ENCODE measurements at regions not wholly inside any gene's neighbourhood (a gene's known extent, or its start where the extent isn't known, plus 50 kb on each side); places are given as distances from the start of the nearest gene placed in this dataset.

DNA sequence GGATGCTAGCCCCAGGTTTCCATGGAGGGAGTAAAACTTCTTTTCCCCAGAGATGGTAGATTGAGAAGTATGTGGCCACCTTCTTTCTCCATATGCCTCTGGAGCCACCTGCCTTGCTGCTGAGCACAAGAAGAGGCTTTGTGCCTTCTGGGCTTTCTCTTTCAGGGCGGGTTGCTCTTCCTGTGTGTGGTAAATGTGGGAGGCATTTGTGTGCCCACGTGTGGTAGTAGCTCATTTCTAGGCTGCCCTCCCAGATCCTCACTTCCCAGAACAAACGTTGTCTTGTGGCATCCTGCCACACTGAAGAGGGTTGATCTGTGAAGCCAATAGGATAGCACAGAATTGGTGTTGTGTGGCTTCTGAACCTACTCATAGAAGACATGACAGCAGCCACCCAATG, 342.0 kb upstream of the PODXL start:
- TF ChIP-seq, protein P1, sequence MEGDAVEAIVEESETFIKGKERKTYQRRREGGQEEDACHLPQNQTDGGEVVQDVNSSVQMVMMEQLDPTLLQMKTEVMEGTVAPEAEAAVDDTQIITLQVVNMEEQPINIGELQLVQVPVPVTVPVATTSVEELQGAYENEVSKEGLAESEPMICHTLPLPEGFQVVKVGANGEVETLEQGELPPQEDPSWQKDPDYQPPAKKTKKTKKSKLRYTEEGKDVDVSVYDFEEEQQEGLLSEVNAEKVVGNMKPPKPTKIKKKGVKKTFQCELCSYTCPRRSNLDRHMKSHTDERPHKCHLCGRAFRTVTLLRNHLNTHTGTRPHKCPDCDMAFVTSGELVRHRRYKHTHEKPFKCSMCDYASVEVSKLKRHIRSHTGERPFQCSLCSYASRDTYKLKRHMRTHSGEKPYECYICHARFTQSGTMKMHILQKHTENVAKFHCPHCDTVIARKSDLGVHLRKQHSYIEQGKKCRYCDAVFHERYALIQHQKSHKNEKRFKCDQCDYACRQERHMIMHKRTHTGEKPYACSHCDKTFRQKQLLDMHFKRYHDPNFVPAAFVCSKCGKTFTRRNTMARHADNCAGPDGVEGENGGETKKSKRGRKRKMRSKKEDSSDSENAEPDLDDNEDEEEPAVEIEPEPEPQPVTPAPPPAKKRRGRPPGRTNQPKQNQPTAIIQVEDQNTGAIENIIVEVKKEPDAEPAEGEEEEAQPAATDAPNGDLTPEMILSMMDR (IDR thresholded peaks at IDR 0.05; ENCODE audit: extremely low read depth in 1 of 2, insufficient read depth in 1 of 2, low read depth in 1 of 2, low read length in 2 of 2) = no peak
- TF ChIP-seq, protein P2, sequence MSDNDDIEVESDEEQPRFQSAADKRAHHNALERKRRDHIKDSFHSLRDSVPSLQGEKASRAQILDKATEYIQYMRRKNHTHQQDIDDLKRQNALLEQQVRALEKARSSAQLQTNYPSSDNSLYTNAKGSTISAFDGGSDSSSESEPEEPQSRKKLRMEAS (IDR thresholded peaks at IDR 0.05; ENCODE audit: insufficient read depth, insufficient read length) = no peak
- TF ChIP-seq EZH2 (IDR thresholded peaks at IDR 0.05; ENCODE audit: borderline replicate concordance, low read depth, low read length, severe bottlenecking) (no peak), POLR2A (IDR thresholded peaks at IDR 0.05; ENCODE audit: low read depth, low read length) (no peak), POLR2AphosphoS5 (IDR thresholded peaks at IDR 0.05; ENCODE audit: insufficient read depth, low read depth, low read length) (no peak), JUN (IDR thresholded peaks at IDR 0.05; ENCODE audit: borderline replicate concordance, insufficient read depth, insufficient read length, low read depth) (no peak), MYC (IDR thresholded peaks at IDR 0.05; ENCODE audit: low read depth, low read length) (no peak), GATA2 (IDR thresholded peaks at IDR 0.05; ENCODE audit: insufficient read depth, insufficient read length, low read depth, low read length) (no peak), FOS (IDR thresholded peaks at IDR 0.05; ENCODE audit: borderline replicate concordance, insufficient read depth, low read length) (no peak)
